Neuron (in vitro differentiated cells): ENCODE measurements at regions not wholly inside any gene's neighbourhood (a gene's known extent, or its start where the extent isn't known, plus 50 kb on each side); places are given as distances from the start of the nearest gene placed in this dataset.
A peak's percentile ranks its signal among the peaks of the same experiment; 100 is the strongest.

Experiments used
- H2AFZ ChIP-seq: one replicate; pipeline ENCODE4 v1.6.1; 2013; ENCODE audit warnings: low read depth, mild to moderate bottlenecking, inconsistent platforms, low read length, moderate library complexity
- H3K27me3 ChIP-seq: one replicate; pipeline ENCODE4 v1.6.1; 2013; ENCODE audit warnings: low read length; ENCODE audit not compliant: insufficient read depth
- H3K36me3 ChIP-seq: one replicate; pipeline ENCODE4 v1.6.1; 2013; ENCODE audit warnings: low read length; ENCODE audit not compliant: insufficient read depth
- H3K4me1 ChIP-seq: one replicate; pipeline ENCODE4 v1.6.1; 2013; ENCODE audit warnings: low read length; ENCODE audit not compliant: insufficient read depth
- H3K4me3 ChIP-seq: 2 replicates; pipeline ENCODE4 v1.5.1; 2013; ENCODE audit warnings: mild to moderate bottlenecking, low read length, moderate library complexity
- H3K9me3 ChIP-seq: one replicate; pipeline ENCODE4 v1.6.1; 2013; ENCODE audit warnings: low read length

DNA sequence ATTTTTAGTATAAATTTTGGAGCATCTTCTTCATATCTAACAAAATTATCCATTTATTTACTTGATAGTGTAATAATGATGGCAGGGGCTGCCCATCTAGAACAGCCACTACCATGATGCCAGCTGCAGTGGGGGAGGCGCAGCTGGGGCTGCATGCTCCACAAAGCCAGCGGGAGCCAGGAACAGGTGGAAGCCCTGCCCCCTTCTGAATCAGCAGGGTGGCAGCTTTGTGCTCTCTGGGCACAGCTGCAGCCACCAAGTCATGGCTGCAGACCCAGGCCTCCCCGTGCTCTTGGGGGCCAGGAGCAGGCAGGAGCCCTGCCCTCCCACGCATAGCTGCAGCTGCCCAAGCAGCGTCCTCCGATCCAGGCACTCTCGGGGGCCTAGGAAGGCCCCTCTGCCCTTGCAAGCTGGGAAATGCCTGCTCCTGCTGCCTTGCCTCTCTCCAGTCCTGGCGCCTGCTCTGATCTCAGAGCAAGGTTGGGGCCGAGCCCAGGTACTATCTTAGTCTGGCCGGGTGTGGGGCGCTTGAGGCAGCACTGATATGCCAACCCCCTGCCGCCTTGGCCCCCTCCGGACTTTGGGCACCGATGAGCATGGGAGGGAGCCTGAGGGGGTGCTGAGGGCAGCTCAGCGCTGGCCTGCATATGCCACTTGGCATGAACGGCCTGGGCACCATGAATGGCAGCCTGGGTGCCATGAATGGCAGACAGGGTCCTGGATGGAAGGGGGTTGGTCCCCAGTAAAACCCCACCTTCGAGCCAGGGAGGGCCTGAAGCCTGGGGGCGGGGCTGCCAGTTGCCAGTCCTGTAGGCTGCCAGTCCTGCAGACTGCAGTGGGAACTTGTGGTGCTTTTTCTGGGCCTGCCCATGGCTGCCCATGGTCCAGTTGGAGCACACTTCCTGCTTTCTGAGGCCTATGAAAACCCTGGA is 1110.8 kb upstream of the POT1 start:
- Histone ChIP-seq H3K9me3 (peaks cover 6% of the 10 kb centered on the region), H3K4me3 (no peak overlapping the region), H3K36me3 (no peaks in the 10 kb centered on the region), H2AFZ (no peak overlapping the region), H3K27me3 (no peaks in the 10 kb centered on the region), H3K4me1 (peaks cover 19% of the 10 kb centered on the region)

DNA sequence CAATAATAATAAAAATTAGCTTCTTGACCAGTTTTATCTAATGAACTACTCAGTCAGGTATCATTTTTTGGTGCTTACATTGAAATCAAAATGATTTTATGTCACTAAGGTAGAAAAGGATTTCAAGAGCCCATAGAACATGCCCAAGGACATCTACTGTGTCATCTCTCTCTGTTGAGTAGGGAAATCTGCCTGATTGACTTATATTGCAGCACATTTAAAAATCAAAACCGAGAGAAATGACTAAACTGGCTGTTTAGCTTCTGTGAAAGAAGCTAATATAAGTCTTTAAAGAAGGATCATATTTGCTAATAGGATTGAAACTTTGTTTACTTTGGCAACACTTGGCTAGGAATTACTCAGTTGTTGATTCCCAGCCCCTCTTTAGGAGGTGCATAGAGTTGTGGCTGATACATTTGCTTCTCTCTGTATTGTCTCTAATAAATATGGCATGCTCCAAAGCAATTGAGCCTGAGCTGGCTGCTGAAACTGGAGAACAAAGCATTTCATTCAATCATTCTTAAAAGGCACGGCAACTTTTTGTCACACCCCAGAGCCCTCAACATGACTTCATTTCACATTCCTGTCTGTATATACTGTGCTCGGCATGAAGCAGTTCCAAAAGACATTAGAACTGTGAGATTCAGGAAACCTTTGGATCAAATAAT is 1096.9 kb upstream of the POT1 start:
- Histone ChIP-seq H3K36me3 (no peaks in the 10 kb centered on the region), H2AFZ (peak overlapping the region; percentile 59), H3K9me3 (no peaks in the 10 kb centered on the region), H3K4me1 (peaks cover 14% of the 10 kb centered on the region), H3K27me3 (no peaks in the 10 kb centered on the region), H3K4me3 (peak overlapping the region; percentile 18)

DNA sequence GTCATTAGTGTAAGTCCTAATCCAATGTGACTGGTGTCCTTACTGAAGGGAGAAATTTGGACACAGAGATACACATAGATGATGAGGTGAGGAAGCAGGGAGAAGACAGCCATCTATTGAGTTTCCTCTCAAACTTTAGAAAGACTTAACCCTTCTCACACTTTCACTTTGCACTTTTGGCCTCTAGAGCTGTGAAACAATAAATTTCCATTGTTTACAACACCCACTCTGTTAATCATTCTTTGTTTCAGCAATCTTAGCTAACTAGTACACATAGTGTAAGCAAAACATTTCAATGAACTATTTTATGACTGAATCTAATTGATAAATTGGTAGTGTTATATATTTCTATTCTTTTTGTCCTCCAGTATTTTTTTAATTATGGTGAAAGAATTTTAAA is 1092.8 kb upstream of the POT1 start:
- Histone ChIP-seq H3K4me3 (no peak overlapping the region), H3K36me3 (no peaks in the 10 kb centered on the region), H3K4me1 (peaks cover 14% of the 10 kb centered on the region), H2AFZ (no peak overlapping the region), H3K9me3 (no peaks in the 10 kb centered on the region), H3K27me3 (no peaks in the 10 kb centered on the region)

DNA sequence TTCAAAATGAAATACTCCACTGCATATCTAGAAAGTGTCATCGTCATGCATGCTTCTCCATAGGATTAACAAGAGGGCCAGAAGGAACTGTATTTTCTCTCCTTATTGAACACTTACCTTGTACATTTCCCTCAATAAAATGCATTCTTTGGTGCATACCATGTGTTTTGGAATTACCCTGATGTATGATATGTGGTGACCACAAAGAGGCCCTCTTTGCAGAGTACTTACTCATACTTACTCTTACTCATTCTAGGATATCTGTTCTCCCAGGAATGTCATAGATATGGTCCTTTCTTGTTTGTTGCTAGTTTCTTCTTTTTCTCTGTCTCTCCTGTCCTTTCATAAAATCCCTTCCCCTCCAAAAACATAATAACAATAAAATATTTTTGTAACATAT is 1087.1 kb upstream of the POT1 start:
- no peaks in the 10 kb centered on the region for H3K36me3 ChIP-seq
- no peaks in the 10 kb centered on the region for H3K9me3 ChIP-seq
- no peak overlapping the region for H3K4me3 ChIP-seq
- no peak overlapping the region for H2AFZ ChIP-seq
- H3K27me3 ChIP-seq: no peaks in the 10 kb centered on the region
- H3K4me1 ChIP-seq: no peaks in the 10 kb centered on the region

DNA sequence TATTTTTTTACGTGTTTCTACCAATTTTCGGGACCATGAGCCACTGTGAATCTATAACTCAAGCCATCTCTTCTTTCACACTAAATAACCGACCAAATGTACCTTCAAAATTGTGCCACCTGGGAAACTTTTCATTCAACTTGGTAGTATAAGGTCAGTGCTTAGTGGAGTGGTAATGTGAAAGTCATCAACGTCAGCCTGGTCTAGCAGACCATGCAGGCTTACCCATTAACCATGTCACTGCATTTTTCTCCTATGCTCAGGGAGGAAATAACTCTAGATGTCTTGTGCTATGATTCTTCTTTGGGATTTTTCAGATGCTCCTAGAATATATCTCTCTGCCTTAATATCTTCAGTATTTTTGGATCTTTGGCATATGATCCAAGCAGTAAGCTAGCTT is 1075.4 kb upstream of the POT1 start:
- no peaks in the 10 kb centered on the region for H3K9me3 ChIP-seq
- peaks cover 12% of the 10 kb centered on the region for H3K4me1 ChIP-seq
- H3K4me3 ChIP-seq: no peak overlapping the region
- no peaks in the 10 kb centered on the region for H3K36me3 ChIP-seq
- H2AFZ ChIP-seq: no peak overlapping the region
- H3K27me3 ChIP-seq: no peaks in the 10 kb centered on the region

DNA sequence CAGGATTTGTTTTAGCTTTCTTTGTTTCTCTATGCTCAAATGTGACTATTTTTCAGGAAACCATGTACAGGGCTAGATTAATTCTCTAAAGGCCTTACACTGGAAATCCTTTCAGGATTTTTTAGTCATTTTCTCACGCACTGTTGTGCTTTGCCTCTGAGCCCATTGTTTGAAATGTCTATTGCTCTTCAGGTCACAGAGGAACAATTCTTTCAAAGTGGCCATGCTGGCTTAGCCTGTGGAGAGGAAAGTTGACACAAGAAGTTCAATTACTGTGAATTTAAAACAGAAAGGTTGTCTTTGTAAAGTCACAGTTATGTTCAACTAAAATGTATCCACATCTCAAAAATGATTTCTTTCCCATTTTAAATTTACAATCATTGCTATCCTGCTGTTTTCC is 1071.7 kb upstream of the POT1 start:
- peaks cover 12% of the 10 kb centered on the region for H3K4me1 ChIP-seq
- no peaks in the 10 kb centered on the region for H3K27me3 ChIP-seq
- no peaks in the 10 kb centered on the region for H3K36me3 ChIP-seq
- H3K9me3 ChIP-seq: no peaks in the 10 kb centered on the region
- H3K4me3 ChIP-seq: no peak overlapping the region
- no peak overlapping the region for H2AFZ ChIP-seq

DNA sequence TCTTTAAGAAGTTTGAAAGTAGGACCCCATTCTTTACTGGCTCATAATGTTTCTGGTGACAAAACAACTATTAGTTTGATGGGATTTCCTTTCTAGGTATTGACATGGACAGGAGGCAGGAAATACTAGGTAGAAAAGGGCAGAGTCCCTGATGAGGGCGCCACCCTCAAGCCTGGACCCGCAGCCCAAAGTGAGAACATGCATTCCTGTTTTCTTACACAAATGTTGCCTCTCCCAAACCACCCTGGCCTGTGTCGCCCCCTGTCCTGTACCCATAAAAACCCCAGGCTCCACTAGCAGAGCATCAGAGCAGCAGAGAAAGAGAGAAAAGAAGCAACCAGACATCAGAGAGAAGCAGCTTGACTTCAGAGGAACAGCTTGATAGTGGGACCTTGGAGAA is 1055.2 kb upstream of the POT1 start:
- H3K36me3 ChIP-seq: no peaks in the 10 kb centered on the region
- H2AFZ ChIP-seq: no peak overlapping the region
- H3K9me3 ChIP-seq: no peaks in the 10 kb centered on the region
- no peaks in the 10 kb centered on the region for H3K27me3 ChIP-seq
- H3K4me3 ChIP-seq: no peak overlapping the region
- H3K4me1 ChIP-seq: no peaks in the 10 kb centered on the region

DNA sequence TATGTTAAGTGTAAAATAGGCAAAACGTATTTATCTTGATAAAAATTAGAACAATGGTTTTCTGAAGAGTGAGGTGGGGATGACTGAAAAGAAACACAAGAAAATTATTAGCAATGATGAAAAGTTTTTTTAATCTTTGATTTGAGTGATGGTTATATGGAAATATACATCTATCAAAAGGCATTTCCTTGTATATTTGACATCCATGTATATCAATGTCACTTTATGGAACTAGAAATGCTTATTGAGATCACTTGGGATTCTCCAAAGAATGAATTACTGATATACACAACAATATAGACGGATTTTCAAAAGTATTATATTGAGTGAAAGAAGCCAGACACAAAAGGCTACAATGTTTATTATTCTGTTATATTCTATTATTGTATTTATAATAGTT is 1042.0 kb upstream of the POT1 start:
- Histone ChIP-seq H3K27me3 (no peaks in the 10 kb centered on the region), H2AFZ (no peak overlapping the region), H3K4me1 (no peaks in the 10 kb centered on the region), H3K4me3 (no peak overlapping the region), H3K36me3 (no peaks in the 10 kb centered on the region), H3K9me3 (no peaks in the 10 kb centered on the region)

DNA sequence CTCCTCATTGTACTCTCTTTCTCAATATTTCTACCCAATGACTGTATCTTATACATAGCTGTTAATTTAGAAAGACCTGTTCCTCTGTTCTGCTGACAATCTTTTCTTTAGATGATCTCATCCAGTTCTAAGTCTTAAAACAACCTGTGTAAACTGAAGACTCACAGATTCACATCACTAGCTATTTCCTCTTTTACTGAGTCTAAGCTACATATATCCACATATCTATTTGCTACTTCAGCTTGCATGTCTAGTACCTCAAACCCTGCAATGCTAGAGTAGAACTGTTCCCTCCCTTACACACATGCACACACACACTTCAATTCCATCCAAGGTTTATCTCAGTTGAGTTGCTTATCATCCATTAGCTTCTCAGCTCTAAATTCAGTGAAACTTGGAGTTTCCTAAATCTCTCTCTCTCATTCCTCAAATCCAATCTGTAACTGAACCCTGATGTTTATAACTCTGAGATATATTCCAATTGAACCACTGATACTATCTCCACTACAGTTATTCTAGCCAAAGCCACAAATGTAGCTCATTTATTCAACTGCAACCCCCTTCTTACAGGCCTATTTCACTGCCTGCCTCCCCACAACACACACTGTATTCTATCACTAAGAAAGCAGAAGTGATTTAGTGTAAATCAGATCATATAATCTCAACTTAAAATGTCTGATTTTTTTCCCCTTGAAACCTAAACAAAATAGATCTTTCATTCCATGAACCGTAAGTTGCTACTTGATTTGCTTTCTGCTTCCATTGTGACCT is 1036.8 kb upstream of the POT1 start:
- no peaks in the 10 kb centered on the region for H3K4me1 ChIP-seq
- no peaks in the 10 kb centered on the region for H3K9me3 ChIP-seq
- no peak overlapping the region for H3K4me3 ChIP-seq
- H2AFZ ChIP-seq: no peak overlapping the region
- no peaks in the 10 kb centered on the region for H3K36me3 ChIP-seq
- no peaks in the 10 kb centered on the region for H3K27me3 ChIP-seq

DNA sequence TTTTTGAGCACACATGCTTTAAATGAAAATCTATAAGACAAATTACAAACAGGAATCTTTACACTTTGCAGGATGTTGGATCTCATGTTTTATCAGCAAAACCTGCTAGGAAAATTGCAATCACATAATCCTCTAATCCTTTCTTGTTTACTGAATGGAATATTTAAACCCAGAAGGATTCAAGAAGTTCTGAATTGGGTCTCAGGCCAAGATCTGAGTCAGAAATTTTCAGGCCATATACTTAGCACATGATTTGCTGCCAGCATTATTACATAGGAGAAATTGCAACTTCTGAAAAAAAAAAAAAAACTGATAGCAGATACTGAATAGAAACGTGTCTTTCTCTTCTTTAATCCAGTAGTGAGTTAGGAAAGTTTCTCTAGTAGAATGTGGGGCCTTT is 1005.3 kb upstream of the POT1 start:
- H3K4me3 ChIP-seq: no peak overlapping the region
- no peaks in the 10 kb centered on the region for H3K27me3 ChIP-seq
- no peaks in the 10 kb centered on the region for H3K4me1 ChIP-seq
- H3K36me3 ChIP-seq: no peaks in the 10 kb centered on the region
- no peaks in the 10 kb centered on the region for H3K9me3 ChIP-seq
- H2AFZ ChIP-seq: no peak overlapping the region

DNA sequence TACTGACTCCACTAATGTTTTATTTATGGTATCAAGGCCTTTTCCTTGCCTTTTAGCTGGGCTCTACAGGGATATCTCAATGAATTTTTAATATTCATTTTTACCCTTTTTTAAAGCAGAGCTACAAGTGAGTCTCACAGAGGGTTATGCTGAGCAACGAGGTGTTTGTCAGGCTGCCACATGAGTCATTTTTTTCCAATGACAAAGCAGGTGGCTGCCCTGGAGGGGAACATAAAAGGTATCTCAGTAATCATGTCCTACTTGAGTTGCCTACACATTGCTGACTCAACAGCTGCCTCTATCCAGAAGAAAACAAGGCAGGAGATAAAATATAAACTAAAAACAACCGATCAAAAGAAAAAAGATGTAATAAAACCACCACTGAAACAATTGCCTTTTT is 1004.9 kb upstream of the POT1 start:
- Histone ChIP-seq H2AFZ (no peak overlapping the region), H3K27me3 (no peaks in the 10 kb centered on the region), H3K4me1 (no peaks in the 10 kb centered on the region), H3K9me3 (no peaks in the 10 kb centered on the region), H3K36me3 (no peaks in the 10 kb centered on the region), H3K4me3 (no peak overlapping the region)

DNA sequence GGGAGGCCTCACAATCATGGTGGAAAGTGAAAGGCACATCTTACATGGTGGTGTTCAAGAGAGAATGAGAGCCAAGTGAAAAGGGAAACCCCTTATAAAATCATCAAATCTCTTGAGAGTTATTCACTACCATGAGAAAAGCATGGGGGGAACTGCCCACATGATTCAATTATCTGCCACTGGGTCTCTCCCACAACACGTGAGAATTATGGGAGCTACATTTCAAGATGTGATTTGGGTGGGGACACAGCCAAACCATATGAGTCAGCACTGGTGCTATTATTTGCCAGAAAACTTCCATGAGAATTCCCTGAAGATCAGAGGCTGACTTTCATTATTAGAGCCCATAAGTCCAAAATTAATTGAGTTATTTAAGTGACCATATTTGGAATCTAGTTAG is 1001.2 kb upstream of the POT1 start:
- Histone ChIP-seq H3K36me3 (no peaks in the 10 kb centered on the region), H3K4me3 (no peak overlapping the region), H2AFZ (no peak overlapping the region), H3K4me1 (peaks cover 11% of the 10 kb centered on the region), H3K27me3 (no peaks in the 10 kb centered on the region), H3K9me3 (no peaks in the 10 kb centered on the region)

DNA sequence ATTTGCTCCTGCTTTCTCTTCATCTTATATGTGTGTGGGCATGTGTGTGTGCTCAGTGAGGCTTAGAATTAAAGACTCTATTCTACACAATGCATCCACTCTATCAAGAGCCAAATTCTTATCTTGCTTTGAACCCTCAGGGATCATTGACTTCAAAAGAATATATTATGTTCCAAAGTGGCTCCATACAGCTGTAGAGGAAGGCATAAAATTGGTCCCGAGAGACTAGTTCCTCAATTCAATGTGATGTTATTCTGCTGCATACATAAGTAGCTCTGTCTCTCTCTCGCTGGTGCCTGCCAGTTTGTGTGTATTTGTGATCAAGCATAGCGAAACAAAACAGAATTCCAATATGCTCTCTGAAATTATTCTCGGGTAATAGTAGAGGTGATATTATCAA is 997.9 kb upstream of the POT1 start:
- Histone ChIP-seq H3K4me1 (peaks cover 11% of the 10 kb centered on the region), H3K4me3 (no peak overlapping the region), H3K27me3 (no peaks in the 10 kb centered on the region), H3K36me3 (no peaks in the 10 kb centered on the region), H2AFZ (no peak overlapping the region), H3K9me3 (no peaks in the 10 kb centered on the region)
